Neural progenitor cell (in vitro differentiated cells): ENCODE measurements at regions not wholly inside any gene's neighbourhood (a gene's known extent, or its start where the extent isn't known, plus 50 kb on each side); places are given as distances from the start of the nearest gene placed in this dataset.

Experiments
- DNase-seq: peaks from one replicate; pipeline ENCODE4 v3.0.0-alpha.2; 2016; ENCODE audit warnings: low spot score
- H2AFZ ChIP-seq: fragments of 200-600 bp; sonication (generic); replicated peaks from 2 replicates; pipeline ENCODE4 v1.6.1; 2016; ENCODE audit warnings: antibody characterized with exemption
- H3F3A ChIP-seq: fragments of 200-600 bp; sonication (generic); 2 replicates; pipeline ENCODE4 v1.6.1; 2016; ENCODE audit warnings: antibody characterized with exemption, low read depth
- H3K27ac ChIP-seq: fragments of 200-600 bp; sonication (generic); 2 replicates; pipeline ENCODE4 v1.5.1; 2016; ENCODE audit warnings: mild to moderate bottlenecking
- H3K27me3 ChIP-seq: fragments of 200-600 bp; sonication (generic); 2 replicates; pipeline ENCODE4 v1.6.1; 2016; ENCODE audit warnings: mild to moderate bottlenecking, moderate library complexity
- H3K36me3 ChIP-seq: fragments of 200-600 bp; sonication (generic); 2 replicates; pipeline ENCODE4 v1.5.1; 2016
- H3K4me1 ChIP-seq: fragments of 200-600 bp; sonication (generic); 2 replicates; pipeline ENCODE4 v1.6.1; 2016; ENCODE audit warnings: mixed run types
- H3K4me2 ChIP-seq: fragments of 200-600 bp; sonication (generic); 2 replicates; pipeline ENCODE4 v1.6.1; 2016
- H3K4me3 ChIP-seq: fragments of 200-600 bp; sonication (generic); 2 replicates; pipeline ENCODE4 v1.5.1; 2016
- H3K79me2 ChIP-seq: fragments of 200-600 bp; sonication (generic); 2 replicates; pipeline ENCODE4 v1.6.1; 2016; ENCODE audit warnings: low read depth
- H3K9ac ChIP-seq: fragments of 200-600 bp; sonication (generic); 2 replicates; pipeline ENCODE4 v1.6.1; 2016
- H3K9me3 ChIP-seq: fragments of 200-600 bp; sonication (generic); 2 replicates; pipeline ENCODE4 v1.5.1; 2016; ENCODE audit warnings: low read depth
- H4K20me1 ChIP-seq: fragments of 200-600 bp; sonication (generic); 2 replicates; pipeline ENCODE4 v1.6.1; 2016; ENCODE audit warnings: low read depth
- H3K27ac Mint-ChIP-seq: 3 replicates; pipeline ENCODE4 v1.8.0; 2021; ENCODE audit warnings: mixed read lengths
- H3K27me3 Mint-ChIP-seq: 2 replicates; pipeline ENCODE4 v1.8.0; 2022; ENCODE audit warnings: low read depth, mild to moderate bottlenecking, inconsistent platforms, moderate library complexity, mixed read lengths; ENCODE audit not compliant: insufficient read depth
- H3K36me3 Mint-ChIP-seq: 3 replicates; pipeline ENCODE4 v1.8.0; 2021; ENCODE audit warnings: mixed read lengths
- H3K4me1 Mint-ChIP-seq: 3 replicates; pipeline ENCODE4 v1.8.0; 2021; ENCODE audit warnings: mixed read lengths
- H3K4me3 Mint-ChIP-seq: 3 replicates; pipeline ENCODE4 v1.8.0; 2021; ENCODE audit warnings: mild to moderate bottlenecking, moderate library complexity, mixed read lengths
- H3K9me3 Mint-ChIP-seq: 3 replicates; pipeline ENCODE4 v1.8.0; 2020; ENCODE audit warnings: mixed read lengths
- EZH2 ChIP-seq: fragments of 200-600 bp; sonication (generic); IDR thresholded peaks from 2 replicates; pipeline ENCODE4 v1.6.1; 2017; ENCODE audit warnings: antibody characterized with exemption, mild to moderate bottlenecking, moderate library complexity
- EZH2phosphoT487 ChIP-seq: fragments of 200-600 bp; sonication (generic); IDR thresholded peaks from 2 replicates; pipeline ENCODE4 v1.6.1; 2017; ENCODE audit warnings: antibody characterized with exemption
- TF ChIP-seq, protein P1 (sequence below): fragments of 200-600 bp; sonication (generic); IDR thresholded peaks from 2 replicates; pipeline ENCODE4 v1.5.1; 2017; ENCODE audit warnings: antibody characterized with exemption, mild to moderate bottlenecking

GRCh38 chr10:4514445-4515108, 311.4 kb upstream of the AKR1E2 start:
- H3K4me3 Mint-ChIP-seq, result no peak overlapping the region
- no peak overlapping the region for H3K4me3 ChIP-seq
- peaks cover 3% of the 10 kb centered on the region for H3K9me3 Mint-ChIP-seq
- TF ChIP-seq, protein P1, sequence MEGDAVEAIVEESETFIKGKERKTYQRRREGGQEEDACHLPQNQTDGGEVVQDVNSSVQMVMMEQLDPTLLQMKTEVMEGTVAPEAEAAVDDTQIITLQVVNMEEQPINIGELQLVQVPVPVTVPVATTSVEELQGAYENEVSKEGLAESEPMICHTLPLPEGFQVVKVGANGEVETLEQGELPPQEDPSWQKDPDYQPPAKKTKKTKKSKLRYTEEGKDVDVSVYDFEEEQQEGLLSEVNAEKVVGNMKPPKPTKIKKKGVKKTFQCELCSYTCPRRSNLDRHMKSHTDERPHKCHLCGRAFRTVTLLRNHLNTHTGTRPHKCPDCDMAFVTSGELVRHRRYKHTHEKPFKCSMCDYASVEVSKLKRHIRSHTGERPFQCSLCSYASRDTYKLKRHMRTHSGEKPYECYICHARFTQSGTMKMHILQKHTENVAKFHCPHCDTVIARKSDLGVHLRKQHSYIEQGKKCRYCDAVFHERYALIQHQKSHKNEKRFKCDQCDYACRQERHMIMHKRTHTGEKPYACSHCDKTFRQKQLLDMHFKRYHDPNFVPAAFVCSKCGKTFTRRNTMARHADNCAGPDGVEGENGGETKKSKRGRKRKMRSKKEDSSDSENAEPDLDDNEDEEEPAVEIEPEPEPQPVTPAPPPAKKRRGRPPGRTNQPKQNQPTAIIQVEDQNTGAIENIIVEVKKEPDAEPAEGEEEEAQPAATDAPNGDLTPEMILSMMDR, result no peak
- TF ChIP-seq EZH2 (no peak), EZH2phosphoT487 (no peak)
- H3K27me3 ChIP-seq, result no peaks in the 10 kb centered on the region
- no peaks in the 10 kb centered on the region for H3F3A ChIP-seq
- H3K9ac ChIP-seq, result no peak overlapping the region
- H3K9me3 ChIP-seq, result no peaks in the 10 kb centered on the region
- no peaks in the 10 kb centered on the region for H4K20me1 ChIP-seq
- no peaks in the 10 kb centered on the region for H3K36me3 Mint-ChIP-seq
- H3K27ac Mint-ChIP-seq, result no peak overlapping the region
- H3K4me1 Mint-ChIP-seq, result no peaks in the 10 kb centered on the region
- H3K79me2 ChIP-seq, result no peaks in the 10 kb centered on the region
- peaks cover 7% of the 10 kb centered on the region for H3K27me3 Mint-ChIP-seq
- H3K4me2 ChIP-seq, result no peak overlapping the region
- no peak for DNase-seq
- H2AFZ ChIP-seq, result no peak overlapping the region
- no peaks in the 10 kb centered on the region for H3K4me1 ChIP-seq
- no peaks in the 10 kb centered on the region for H3K36me3 ChIP-seq
- H3K27ac ChIP-seq, result no peak overlapping the region

DNA sequence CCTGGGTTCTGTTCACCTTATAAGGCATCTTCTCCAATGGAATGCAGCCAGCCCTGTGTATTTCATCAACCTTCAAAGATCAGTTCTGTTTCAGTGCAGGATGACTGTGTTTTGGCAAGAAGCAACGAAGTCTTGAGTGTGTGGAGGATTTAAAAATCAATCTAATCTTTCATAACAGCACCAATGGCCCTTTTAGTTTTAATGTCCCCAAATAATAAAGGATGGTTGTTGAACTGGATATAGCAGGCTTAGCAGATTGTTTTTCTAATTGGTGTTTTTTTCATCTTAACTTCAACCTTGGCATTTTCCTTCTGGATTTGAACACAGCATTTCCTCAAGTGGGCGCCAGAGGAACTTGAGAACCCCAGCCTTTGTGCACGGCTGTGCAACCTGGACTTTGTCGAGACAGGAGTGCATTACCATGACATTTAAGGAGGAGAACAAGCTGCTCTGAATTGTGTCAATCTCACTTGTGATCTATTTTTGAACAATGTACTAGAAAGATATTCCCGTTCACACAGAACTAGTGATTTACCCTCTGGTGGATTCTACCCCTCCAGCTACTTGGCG, 313.3 kb upstream of the AKR1E2 start:
- H2AFZ ChIP-seq, result no peak overlapping the region
- no peaks in the 10 kb centered on the region for H3K27me3 ChIP-seq
- no peaks in the 10 kb centered on the region for H3F3A ChIP-seq
- Mint-ChIP-seq H3K27ac (no peak overlapping the region), H3K36me3 (no peaks in the 10 kb centered on the region), H3K4me1 (no peaks in the 10 kb centered on the region), H3K4me3 (no peak overlapping the region), H3K27me3 (peaks cover 7% of the 10 kb centered on the region), H3K9me3 (peaks cover 3% of the 10 kb centered on the region)
- peak; percentile 48 for DNase-seq
- H3K4me3 ChIP-seq, result no peak overlapping the region
- H3K36me3 ChIP-seq, result no peaks in the 10 kb centered on the region
- H4K20me1 ChIP-seq, result no peaks in the 10 kb centered on the region
- H3K9me3 ChIP-seq, result no peaks in the 10 kb centered on the region
- TF ChIP-seq, protein P1, result peak; percentile 53
- no peak for TF ChIP-seq EZH2phosphoT487
- no peak overlapping the region for H3K9ac ChIP-seq
- H3K27ac ChIP-seq, result no peak overlapping the region
- H3K4me2 ChIP-seq, result no peak overlapping the region
- no peaks in the 10 kb centered on the region for H3K4me1 ChIP-seq
- H3K79me2 ChIP-seq, result no peaks in the 10 kb centered on the region

- Mint-ChIP-seq H3K9me3 (peaks cover 3% of the 10 kb centered on the region), H3K27me3 (peaks cover 7% of the 10 kb centered on the region), H3K4me1 (no peaks in the 10 kb centered on the region), H3K36me3 (no peaks in the 10 kb centered on the region), H3K27ac (no peak overlapping the region), H3K4me3 (no peak overlapping the region)
- Histone ChIP-seq H3K4me3 (no peak overlapping the region), H3K79me2 (no peaks in the 10 kb centered on the region), H3K27me3 (no peaks in the 10 kb centered on the region), H4K20me1 (no peaks in the 10 kb centered on the region), H3K9ac (no peak overlapping the region), H3K4me1 (no peaks in the 10 kb centered on the region), H3K36me3 (no peaks in the 10 kb centered on the region), H3K4me2 (no peak overlapping the region), H3F3A (no peaks in the 10 kb centered on the region), H3K9me3 (no peaks in the 10 kb centered on the region), H2AFZ (no peak overlapping the region), H3K27ac (no peak overlapping the region)
- TF ChIP-seq, protein P1, result no peak
- no peak for TF ChIP-seq EZH2
- TF ChIP-seq EZH2phosphoT487, result no peak
- no peak for DNase-seq
These were observed 313.8 kb upstream of the AKR1E2 start for GRCh38 chr10:4512196-4512595.
